Amniotic epithelial cell (primary cell): ENCODE measurements at regions not wholly inside any gene's neighbourhood (a gene's known extent, or its start where the extent isn't known, plus 50 kb on each side); places are given as distances from the start of the nearest gene placed in this dataset.
"Not testable (repeated sequence)": the region's sequence is repeated elsewhere in the genome, so short reads cannot be mapped to it uniquely, and the experiment has no call there.

ENCODE experiments used
- DNase-seq: peaks from one replicate; pipeline ENCODE4 v3.0.0-alpha.2; 2010; ENCODE audit warnings: low read depth

DNA sequence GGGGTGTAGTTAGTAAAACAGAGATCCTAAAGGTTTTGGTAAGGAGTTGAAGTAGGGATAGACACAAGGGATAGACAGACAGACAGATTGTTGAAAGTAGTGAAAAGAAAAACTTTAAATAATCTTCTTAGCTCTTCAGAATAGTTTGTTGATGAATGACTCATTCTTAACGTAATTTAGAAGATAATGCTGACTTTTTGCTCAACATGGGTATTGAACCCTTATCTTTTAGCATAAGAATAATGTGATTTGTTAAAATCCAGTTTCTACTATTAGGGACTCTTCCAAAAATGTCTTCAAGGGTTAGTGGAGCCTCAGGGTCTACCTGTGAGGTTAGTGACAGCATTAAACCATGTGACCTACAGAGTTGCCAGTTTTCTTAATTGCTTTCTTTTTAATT lies 411.2 kb downstream of the ETV1 start:
- DNase-seq, result no peak

- DNase-seq, result no peak
Measured at GRCh38 chr7:13581097-13581496, 408.4 kb downstream of the ETV1 start.

- no peak for DNase-seq
Measured at GRCh38 chr7:13593854-13594253, 395.6 kb downstream of the ETV1 start.

DNA sequence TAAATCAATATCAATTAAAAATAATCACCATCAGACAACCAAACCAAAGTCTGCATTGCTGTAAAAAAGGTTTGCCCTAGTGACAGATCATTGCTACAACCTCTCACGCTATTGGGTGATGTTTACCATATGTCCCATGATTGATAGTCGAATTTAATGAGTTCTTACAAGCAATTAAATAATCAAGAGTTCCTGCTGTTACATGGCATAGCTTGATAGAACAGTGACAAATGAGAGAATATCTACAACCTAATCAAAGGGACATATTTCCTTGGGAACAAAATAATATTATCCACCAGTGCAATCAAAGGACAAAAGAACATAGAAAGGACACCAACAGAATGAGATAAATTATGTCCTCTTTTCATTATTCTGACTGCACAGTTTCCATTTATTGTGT lies 387.4 kb downstream of the ETV1 start:
- DNase-seq, result no peak

DNA sequence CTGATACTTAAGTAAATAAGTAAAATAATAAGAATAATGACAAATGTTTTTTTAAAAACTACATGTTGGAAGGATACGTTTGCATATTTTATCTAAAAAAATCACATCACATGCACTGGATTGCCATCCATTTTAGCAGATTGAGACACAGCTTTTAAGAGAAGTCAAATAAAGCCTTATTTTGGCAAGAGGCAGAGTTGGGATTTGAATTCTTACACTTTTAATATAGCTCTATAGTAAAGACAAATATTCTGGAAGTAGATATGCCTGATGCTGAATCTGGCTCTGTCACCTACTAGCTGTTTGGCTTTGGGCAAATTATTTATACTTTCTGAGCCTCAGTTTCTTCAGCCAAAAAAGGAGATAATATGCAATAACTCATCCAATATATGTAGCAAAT lies 386.4 kb downstream of the ETV1 start:
- no peak for DNase-seq

DNA sequence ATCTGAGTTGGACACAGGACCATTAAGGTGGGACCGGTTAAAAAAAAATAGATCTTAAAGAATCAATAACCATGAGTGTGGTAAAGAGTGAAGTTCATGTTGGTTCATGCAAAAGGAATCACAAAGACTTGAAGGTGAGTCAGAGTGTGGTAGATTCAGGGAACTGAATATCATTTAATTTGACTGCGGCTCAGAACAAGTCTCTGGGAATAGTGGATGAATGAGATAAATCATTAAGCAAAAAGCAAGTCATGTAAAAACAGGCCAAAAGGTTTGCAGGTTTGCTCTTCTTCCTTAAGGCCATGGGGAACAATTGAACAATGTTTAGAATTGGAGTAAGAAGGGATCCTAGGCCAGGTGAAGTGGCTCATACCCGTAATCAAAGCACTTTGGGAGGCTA lies 385.8 kb downstream of the ETV1 start:
- no peak for DNase-seq

DNA sequence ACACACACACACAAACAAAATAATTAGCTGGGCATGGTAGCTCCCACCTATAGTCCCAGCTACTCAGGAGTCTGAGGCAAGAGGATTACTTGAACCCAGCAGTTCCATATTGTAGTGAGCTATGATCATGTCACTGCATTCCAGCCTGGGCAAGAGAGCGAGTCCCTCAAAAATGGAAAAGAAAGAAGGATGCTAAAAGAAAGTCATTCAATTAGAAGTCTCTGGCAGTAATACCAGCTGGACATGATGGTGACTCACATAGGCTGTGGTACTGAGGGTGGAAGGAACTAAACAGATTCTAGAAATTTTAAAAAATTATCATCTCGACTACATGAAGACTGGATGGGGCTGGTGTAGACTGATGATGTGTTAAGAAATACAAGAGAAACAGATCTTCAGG lies 385.3 kb downstream of the ETV1 start:
- no peak for DNase-seq

- DNase-seq, result no peak
Measured at GRCh38 chr7:13610372-13610771, 379.1 kb downstream of the ETV1 start.

GRCh38 chr7:13615679-13616078 lies 373.8 kb downstream of the ETV1 start:
- DNase-seq, result no peak

DNA sequence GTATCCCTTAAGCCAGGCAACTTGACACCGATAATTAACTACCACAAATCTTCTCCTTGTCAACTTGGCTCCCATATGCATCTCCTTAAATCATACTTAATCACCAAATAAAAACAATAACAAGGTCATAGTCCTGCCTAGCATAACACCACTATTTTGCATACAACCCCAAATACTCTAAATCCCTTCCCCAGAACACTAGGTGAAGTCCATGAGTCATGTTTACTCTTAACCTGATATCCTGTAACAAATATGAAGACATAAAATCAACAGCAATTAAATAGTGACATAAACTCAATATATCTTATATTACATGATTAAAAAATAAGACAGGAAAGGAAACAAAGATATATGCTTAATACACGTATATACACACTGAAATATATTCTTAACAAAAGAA lies 362.0 kb downstream of the ETV1 start:
- DNase-seq, result no peak

GRCh38 chr7:13628239-13629001 lies 361.0 kb downstream of the ETV1 start:
- DNase-seq, result peak; percentile 63

GRCh38 chr7:13631207-13632049 lies 358.0 kb downstream of the ETV1 start:
- DNase-seq, result not testable (repeated sequence)

DNA sequence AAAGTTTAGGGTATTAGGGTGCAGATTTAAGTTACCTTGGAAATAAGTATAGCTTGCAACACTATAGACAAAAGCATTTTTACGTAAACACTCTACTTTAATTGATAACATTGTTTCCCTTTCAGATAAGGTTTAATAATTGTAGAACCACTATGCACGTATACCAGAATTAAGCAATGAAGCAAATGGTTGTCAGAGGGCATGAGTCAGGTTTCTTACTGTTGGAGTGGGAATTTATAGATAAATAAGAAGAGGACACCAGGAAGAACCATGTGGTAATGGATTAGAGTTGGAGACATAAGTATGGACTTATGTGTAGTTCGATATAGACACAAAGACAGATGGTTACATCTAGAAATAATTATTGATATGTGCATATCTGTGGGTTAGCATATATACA lies 355.6 kb downstream of the ETV1 start:
- peak; percentile 40 for DNase-seq

- no peak for DNase-seq
Measured at GRCh38 chr7:13639396-13639795, 350.1 kb downstream of the ETV1 start.

GRCh38 chr7:13641714-13642113 lies 347.8 kb downstream of the ETV1 start:
- DNase-seq, result peak; percentile 8

GRCh38 chr7:13651167-13651566 lies 338.3 kb downstream of the ETV1 start:
- DNase-seq, result no peak

GRCh38 chr7:13656330-13656729 lies 333.1 kb downstream of the ETV1 start:
- no peak for DNase-seq

DNA sequence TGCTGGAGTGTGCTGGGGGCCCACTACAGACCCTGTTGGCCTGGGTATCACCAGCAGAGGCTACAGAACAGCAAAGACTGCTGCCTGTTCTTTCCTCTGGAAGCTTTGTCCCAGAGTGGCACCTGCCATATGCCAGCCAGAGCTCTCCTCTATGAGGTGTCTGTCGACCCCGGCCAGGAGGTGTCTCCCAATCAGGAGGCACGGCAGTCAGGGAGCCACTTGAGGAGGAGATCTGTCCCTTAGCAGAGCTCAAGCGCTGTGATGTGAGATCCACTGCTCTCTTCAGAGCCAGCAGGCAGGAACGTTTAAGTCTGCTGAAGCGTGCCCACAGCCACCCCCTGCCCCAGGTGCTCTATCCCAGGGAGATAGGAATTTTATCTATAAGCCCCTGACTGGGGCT lies 316.2 kb downstream of the ETV1 start:
- DNase-seq, result no peak

- no peak for DNase-seq
Measured at GRCh38 chr7:13682626-13683025, 306.8 kb downstream of the ETV1 start.

DNA sequence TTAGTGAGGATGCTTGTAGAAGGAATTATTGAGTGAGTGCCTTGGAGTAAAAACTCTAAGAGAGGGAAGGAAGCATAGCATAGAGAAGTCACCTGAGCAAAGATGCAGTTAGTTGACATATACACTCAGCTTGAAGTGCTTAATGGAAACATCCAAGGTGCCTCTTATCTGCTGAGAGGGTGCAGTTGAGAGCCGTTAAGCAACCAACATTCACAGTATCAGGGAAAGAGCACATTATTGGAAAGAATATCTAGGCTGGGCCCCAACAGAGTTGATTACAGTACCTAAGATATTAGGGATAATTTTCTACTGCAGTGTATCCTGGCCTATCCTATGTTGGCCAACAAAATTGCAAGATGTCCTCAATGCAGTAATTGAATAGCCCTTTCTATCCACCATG lies 302.0 kb downstream of the ETV1 start:
- no peak for DNase-seq

- DNase-seq, result no peak
Measured at GRCh38 chr7:13692548-13692947, 296.9 kb downstream of the ETV1 start.

GRCh38 chr7:13702251-13702650 lies 287.2 kb downstream of the ETV1 start:
- DNase-seq, result peak; percentile 3

DNA sequence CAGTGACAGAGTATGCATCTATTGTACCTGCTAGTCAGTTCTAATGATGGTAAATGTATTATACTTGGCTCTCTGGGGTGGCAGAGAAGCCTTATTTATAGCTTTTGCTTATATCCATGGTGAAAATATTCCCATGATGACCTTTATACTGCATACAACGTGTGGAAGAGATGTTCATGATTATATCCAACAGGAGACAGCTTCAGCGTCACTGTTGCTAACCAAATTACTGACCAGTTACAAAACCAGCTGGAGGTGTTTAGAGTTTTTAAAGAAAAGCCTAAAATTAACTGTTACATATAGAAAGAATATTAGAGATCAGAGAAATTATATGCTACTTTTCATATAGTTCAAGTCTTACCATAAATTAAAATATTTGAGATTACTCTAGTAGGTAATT lies 280.8 kb downstream of the ETV1 start:
- no peak for DNase-seq

GRCh38 chr7:13713092-13713491 lies 276.4 kb downstream of the ETV1 start:
- DNase-seq, result no peak
